ENCODE measurements at regions not wholly inside any gene's neighbourhood (a gene's known extent, or its start where the extent isn't known, plus 50 kb on each side); places are given as distances from the start of the nearest gene placed in this dataset.
A peak's percentile ranks its signal among the peaks of the same experiment; 100 is the strongest.

GRCh38 chr6:138004430-138005287 is 102.6 kb downstream of the PERP start:
- TF ChIP-seq CTCF (IDR thresholded peaks at IDR 0.05) = peak in 2 of 3 donors; percentile 20 to 29
- TF ChIP-seq POLR2AphosphoS5 (IDR thresholded peaks at IDR 0.05) = no peak

Measured in breast epithelium (tissue), 3 donors.